Activated naive CD4-positive, alpha-beta T cell treated with anti-CD3 and anti-CD28 coated beads, Interleukin-2, amount 50 U/mL, for 72 hours (primary cell): ENCODE measurements at regions not wholly inside any gene's neighbourhood (a gene's known extent, or its start where the extent isn't known, plus 50 kb on each side); places are given as distances from the start of the nearest gene placed in this dataset.

Experiments used
- ATAC-seq, 2 donors: fragments of 150-1000 bp; cut with Tn5 transposase; 2 replicates each; pipeline ENCODE4 v1.10.0; 2021; ENCODE audit warnings: mild to moderate bottlenecking in 2 of 2, moderate library complexity in 2 of 2
- DNase-seq, 2 donors: peaks; one replicate each; pipeline ENCODE4 v3.0.0; 2021 to 2022; ENCODE audit warnings: low spot score in 2 of 2
- H3K27ac Mint-ChIP-seq, 2 donors: one replicate each; pipeline ENCODE4 v1.8.0; 2022; ENCODE audit warnings: mild to moderate bottlenecking in 2 of 2, mixed read lengths in 2 of 2
- H3K36me3 Mint-ChIP-seq, 2 donors: one replicate each; pipeline ENCODE4 v1.8.0; 2022; ENCODE audit warnings: mixed read lengths in 2 of 2
- H3K9me3 Mint-ChIP-seq, 2 donors: one replicate each; pipeline ENCODE4 v1.8.0; 2022; ENCODE audit warnings: mixed read lengths in 2 of 2

DNA sequence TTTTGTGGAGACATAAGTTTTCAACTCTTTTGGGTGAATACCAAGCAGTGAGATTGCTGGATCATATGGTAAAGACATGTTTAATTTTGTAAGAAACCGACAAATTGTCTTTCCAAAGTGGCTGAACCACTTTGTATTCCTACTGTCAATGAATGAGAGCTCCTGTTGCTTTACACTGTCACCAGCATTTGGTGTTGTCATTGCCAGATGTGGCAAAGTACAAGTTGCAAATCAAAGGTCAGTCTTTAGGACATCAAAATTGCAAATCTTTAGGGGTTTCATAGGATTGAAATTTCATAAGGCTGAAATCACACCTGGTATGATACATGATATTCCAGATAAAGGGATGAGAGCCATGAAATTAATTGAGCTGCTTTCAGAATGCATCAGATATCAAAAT is 67.7 kb upstream of the ELOVL6 start:
- DNase-seq: no peak
- Mint-ChIP-seq H3K27ac (no peak overlapping the region), H3K36me3 (no peaks in the 10 kb centered on the region), H3K9me3 (no peaks in the 10 kb centered on the region)
- no peak for ATAC-seq

DNA sequence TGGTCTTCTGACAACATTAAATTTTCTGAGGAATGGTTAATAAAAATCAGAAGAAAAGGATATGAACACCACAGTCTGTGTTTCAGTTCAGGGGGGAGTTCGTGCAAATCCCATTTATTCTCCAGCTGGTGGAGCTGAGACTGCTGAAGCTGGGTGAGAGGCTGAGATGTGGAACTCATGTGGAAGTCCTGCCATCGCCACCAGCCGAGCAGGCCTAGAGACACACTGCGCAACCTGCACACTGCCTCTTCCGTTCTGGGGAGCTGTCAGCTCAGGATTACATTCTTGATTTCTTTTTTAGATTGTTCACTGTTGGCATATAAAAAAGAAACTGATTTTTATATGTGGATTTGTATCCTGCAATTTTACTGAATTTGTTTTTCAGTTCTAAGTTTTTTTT is 66.6 kb upstream of the ELOVL6 start:
- ATAC-seq (no peak), DNase-seq (no peak)
- H3K27ac Mint-ChIP-seq: no peak overlapping the region
- H3K36me3 Mint-ChIP-seq: no peaks in the 10 kb centered on the region
- no peaks in the 10 kb centered on the region for H3K9me3 Mint-ChIP-seq

DNA sequence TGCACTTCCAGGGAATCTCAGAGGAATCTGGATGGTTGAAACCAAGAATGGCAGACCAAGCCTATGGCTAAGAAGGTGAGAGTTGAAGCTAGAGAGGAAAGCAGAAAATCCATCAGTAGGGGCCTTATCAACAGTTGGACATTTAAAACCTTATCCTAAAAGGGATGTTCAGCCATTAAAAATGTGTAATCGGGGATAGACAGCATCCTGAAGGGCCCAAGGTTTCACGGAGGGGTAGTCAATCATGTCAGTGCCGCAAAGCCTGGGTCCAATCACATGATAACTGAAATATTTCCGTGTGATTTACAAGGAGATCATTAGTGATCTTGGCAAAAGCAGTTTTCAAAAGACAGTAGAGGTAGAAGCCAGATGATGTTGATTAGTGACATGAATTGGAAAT is 61.9 kb upstream of the ELOVL6 start:
- no peak overlapping the region for H3K27ac Mint-ChIP-seq
- ATAC-seq (no peak), DNase-seq (no peak)
- H3K36me3 Mint-ChIP-seq: no peaks in the 10 kb centered on the region
- H3K9me3 Mint-ChIP-seq: no peaks in the 10 kb centered on the region

DNA sequence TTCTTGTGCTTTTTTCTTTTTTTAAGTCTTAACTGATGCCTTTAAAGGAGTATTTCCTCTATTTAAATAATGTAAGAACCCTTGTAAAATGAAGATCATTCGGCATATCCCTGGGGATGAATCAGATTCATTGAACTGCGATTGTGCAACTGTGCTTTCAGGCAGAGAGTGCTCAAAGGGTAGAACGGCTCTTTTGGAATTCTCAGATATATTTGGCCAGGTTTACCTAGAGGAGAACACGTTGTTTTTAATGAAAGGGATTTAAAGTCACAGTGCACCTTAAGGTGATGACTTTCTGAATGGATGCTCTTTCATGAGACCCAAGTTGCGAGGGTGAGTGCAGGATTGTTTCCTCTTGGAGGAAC is 51.6 kb upstream of the ELOVL6 start:
- H3K9me3 Mint-ChIP-seq: no peaks in the 10 kb centered on the region
- no peaks in the 10 kb centered on the region for H3K36me3 Mint-ChIP-seq
- ATAC-seq: no peak
- no peak for DNase-seq
- H3K27ac Mint-ChIP-seq: no peak overlapping the region

DNA sequence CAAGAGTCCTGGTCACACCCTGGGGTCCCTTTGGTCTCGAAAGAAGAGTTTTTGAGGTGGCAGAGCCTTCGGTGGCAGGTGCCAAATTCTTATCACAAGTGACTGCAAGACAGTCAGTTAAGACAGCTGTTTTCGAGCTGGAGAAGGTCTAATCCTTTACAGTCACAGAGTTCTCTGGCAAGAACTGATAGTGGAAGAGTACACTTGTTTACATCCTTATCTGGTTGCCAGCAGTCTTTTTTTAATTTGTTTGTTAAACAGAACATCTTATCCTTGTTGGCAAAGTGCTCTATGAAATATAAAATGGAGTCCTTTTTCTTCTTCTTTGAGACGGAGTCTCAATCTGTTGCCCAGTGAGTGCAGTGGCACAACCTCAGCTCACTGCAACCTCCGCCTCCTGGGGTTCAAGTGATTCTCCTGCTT is 50.4 kb upstream of the ELOVL6 start:
- DNase-seq (no peak), ATAC-seq (no peak)
- Mint-ChIP-seq H3K36me3 (no peaks in the 10 kb centered on the region), H3K9me3 (no peaks in the 10 kb centered on the region), H3K27ac (no peak overlapping the region)
